HG03460 (cell line): ENCODE measurements at regions not wholly inside any gene's neighbourhood (a gene's known extent, or its start where the extent isn't known, plus 50 kb on each side); places are given as distances from the start of the nearest gene placed in this dataset.

ENCODE experiments used
- ATAC-seq: cut with Tn5 transposase; IDR thresholded peaks from one replicate; pipeline ENCODE4 v1.9.1; 2021; ENCODE audit not compliant: unreplicated experiment

DNA sequence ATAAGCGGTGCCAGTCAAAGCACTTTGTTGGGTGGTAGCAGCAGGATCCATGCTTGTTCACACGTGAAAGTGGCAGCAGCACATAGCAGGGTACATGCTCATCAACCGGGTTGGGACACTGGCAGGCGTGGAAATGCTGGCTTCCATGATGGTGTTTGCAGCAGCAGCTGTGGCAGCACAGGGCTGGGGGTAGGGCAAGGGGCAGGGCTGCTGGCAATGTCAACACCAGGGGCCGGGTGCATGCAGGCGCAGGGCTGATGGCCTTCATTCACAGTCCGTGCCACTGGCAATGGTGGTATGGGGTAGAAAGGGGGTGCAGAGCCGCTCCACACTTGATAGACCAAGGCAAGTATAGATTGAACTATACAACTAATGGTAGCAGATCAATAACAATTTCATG lies 374.7 kb upstream of the FAM241A start:
- no peak for ATAC-seq

DNA sequence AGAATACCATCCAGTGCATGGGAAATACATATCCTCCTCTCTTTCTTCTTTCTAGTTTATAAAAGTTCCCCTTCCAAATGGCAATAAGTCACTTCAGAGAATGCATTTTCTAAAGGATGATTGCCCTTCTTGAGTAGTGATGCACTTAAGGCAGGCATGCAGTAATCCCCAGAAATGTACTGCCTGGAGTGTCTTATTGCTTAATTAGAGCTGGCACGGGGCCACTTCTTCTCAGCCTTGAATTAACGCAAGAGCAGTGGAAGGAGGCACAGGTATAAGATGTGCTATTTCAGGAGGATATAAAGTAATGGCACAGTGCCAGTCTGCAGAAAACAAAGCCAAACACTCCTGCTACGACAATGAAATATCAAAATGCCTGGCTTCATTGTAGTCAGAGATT lies 371.4 kb upstream of the FAM241A start:
- no peak for ATAC-seq

GRCh38 chr4:111775556-111776297 lies 369.5 kb upstream of the FAM241A start:
- no peak for ATAC-seq

DNA sequence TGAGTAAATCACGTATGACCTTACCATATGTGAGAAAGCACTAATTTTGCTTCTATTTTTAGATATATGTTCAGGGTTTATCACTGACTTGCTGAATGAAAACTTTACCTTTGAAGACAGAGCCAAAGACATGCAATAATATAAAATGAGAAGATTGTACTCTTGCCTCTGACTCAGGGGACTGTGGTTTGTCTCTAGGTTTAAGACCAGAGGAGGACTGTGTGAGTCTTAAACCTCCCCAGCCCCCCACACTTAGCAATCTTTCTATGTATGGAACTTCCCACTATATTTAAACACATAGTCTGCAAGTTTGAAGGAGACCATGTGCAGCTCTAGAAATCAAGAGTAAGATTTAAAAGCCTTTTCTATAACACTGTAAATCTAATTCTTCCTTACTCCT lies 368.7 kb upstream of the FAM241A start:
- no peak for ATAC-seq

DNA sequence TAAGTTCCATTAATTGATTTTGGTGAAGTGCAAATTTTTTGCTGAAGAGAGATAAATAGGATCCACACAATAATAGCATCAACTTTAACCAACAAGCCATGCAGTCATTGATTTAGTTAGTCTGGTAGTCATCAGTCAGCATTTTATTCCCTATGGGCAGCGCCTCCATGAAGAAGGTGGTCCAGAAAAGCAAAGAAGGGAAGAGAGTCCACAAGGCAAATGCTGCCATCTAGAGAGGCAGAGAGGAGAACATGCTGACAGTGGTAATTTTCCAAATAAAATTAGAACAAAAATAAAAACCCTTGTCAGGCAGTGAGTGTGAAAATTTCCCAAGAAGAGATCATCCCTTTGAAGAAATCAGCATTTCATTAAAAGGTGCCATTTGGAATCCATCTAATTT lies 366.7 kb upstream of the FAM241A start:
- no peak for ATAC-seq

DNA sequence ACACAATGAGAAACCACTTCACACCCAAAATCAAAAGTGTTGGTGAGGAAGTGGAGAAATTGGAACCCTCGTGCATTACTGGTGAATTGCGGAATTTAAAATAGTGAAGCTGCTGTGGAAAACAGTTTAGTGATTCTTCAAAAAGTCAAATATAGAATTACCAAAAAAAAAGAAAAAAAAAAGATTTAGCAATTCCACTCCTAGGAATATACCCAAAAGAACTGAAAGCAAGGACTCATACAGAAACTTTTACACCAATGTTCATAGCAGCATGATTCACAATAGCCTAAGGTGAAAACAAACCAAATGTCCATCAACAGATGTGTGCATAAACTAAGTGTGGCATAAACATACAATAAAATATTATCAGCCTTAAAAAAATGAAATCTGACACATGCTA lies 364.3 kb upstream of the FAM241A start:
- ATAC-seq: no peak

GRCh38 chr4:111781611-111782010 lies 363.6 kb upstream of the FAM241A start:
- no peak for ATAC-seq

DNA sequence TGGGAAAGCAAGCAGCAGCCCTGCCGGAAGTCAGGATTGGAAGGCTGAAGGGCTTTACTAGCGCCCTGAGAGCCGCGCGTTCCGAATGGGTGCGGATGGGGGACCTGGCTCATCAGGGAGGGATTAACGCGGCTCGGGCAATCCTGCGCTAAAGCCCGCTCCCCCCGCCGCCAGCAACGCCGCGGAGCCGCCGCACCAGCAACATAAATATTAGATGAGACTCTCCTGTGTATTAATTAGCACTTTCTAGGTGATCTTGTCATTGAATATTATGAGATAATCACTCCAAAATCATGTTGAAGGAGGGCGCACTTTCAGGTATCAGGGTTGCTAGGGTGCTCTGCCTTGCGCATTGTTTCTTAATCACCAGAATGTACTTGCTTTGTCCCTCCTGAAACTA lies 357.2 kb upstream of the FAM241A start:
- ATAC-seq: no peak

GRCh38 chr4:111789901-111790640 lies 355.2 kb upstream of the FAM241A start:
- ATAC-seq: no peak

DNA sequence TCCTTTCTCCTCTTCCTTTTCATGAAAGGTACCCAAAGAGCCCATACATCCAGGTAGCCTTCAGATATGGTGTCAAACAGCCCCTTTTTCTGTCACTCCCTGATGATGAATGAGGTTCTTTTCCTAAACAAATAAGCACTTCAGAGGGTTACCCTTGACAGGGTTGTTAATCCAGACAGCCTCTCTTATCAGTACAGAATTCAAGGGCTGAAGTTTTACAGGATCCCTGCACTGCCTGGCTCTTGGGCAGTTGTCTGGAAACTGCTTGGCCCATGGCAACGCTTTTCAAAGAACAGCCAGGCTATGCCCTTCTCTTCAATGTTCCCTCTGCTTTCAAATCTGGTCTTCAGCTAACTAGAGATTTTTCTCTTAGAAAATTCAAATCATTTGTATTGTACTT lies 352.6 kb upstream of the FAM241A start:
- no peak for ATAC-seq

DNA sequence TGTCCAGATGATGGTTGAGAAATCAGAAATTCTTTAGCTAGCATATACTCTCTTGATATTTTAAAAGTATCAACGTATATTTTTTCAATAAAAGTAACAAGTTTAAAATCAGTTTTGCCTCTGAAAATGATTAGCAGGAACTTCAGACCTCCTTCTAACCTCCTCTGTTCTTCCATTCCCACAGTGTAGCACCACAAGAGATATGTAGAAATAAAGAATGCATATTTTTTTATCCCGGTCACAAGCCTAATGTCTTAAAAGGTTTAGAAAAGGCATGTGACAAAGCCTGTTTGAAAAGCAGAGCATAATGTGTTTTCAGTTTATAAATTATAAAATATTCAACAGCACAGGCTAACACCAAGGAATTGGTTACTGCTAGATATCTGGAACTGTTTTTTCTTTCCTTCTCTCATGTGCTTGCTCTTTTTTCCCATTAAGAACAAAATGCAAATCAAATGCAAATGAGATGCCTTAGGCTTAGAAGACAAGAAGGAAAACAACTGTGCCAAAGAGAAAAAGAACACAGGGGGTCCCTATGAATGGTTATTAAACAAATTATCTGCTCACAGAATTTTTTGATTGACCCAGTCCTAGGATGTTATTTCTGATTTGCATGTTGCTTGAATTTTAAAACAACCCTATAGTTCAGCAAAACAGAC lies 351.7 kb upstream of the FAM241A start:
- ATAC-seq: no peak

DNA sequence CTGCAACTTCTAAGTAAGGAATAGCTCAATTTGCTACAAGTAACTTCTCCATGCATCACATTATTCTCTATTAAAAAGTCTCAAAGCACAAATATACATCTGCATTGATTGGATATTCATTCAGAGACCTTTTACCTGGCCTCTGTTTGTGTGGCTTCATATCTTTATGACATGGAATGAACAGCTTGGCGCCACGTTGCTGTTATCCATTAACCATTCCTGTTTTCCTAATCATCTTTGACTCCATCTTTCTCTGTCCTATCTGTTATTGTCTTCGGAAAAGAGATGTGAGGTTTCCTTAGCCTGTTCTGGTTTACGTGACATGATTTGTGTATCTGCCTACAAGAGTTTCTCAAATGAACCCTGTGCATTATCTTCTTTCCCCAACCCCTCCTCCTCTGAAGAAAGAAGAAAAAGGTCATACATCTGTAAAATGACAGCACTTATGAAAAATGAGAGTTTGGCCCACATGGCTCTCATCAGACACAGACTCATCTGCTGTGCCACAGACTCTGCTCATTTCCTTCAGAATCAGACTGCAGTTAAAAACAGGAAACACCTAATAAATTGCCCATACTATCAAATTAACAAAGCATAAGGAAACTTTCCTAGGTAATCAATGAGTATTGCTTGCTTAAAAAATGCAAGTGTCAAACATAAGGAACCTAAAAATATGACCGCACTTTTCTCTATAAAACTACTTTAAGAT lies 347.6 kb upstream of the FAM241A start:
- no peak for ATAC-seq

DNA sequence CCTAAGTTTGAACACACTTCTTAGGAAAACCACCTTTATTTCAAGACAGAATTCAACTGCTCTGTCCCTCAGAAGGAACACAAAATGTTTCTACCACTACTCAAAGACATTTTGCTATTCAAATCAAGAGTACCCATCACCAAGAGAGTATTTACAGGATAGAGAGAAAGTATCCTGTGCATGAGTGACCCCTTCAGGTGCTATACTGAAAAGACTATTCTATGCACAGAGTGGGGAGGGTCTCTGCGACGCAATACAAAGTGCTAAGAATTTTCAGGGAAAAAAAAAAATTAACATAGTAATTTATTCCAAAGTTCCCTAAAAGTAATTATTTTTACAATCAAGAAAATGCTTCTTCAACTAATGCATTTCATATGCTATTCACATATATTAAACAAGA lies 346.4 kb upstream of the FAM241A start:
- ATAC-seq: no peak

- no peak for ATAC-seq
These were observed 344.7 kb upstream of the FAM241A start for GRCh38 chr4:111800551-111800950.

DNA sequence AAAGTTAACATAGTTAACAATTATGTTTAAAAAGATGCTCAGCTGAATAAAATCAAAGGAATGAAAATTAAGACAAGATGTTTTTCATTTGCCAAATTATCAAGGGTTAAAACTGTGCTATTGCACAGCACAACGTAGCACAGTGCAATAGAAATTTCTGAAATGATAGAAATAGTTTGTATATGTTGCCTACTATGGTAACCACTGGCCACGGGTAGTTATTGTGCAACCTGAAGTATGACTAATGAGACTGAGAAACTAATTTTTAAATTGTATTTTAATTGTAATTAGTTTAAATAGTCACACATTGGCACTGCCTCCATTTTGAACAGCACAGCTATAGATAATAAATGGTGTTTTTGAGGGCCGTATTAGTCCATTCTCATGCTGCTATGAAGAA lies 343.1 kb upstream of the FAM241A start:
- no peak for ATAC-seq

GRCh38 chr4:111806331-111806730 lies 338.9 kb upstream of the FAM241A start:
- no peak for ATAC-seq

DNA sequence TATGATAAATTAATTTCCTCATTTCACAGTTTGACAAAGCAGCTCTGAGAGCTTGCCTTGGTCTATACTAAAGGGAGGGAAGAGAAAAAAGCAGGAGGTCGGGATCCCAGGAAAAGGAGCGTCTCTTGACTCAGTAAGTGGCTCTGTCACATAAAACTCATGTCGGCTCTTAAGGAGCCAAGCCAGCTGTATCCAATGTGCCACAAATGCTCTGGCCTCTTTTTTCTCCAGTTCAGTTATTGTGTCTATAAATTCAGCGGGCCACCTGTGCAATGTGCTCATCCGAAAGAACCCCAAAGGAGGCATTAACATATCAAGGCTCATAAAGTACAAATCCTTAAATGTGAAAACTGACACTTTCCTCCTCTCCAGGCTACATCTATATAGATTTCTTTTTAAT lies 337.7 kb upstream of the FAM241A start:
- ATAC-seq: no peak

DNA sequence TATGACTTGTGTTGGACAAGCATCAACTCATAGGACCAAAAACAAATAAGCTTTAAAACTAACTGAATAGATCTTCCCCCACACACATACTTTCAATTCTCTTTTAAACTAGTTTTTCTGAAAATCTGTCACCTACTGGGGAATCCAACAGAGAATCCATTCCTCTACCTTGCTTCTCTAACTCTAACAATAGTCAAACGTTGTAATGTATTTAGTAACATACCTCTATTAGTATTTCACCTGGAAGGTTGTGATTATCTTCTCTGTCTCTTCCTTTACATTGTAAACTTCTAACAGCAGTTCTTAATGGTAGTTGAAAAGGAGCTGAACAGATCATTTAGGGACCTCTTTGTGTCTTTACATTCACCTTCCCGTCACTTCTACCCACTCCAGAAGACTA lies 337.1 kb upstream of the FAM241A start:
- ATAC-seq: no peak

- no peak for ATAC-seq
These were observed 333.6 kb upstream of the FAM241A start for GRCh38 chr4:111811661-111812060.

GRCh38 chr4:111812114-111812513 lies 333.1 kb upstream of the FAM241A start:
- no peak for ATAC-seq

GRCh38 chr4:111812760-111813159 lies 332.5 kb upstream of the FAM241A start:
- ATAC-seq: no peak
